GM03348 (cell line): ENCODE measurements at regions not wholly inside any gene's neighbourhood (a gene's known extent, or its start where the extent isn't known, plus 50 kb on each side); places are given as distances from the start of the nearest gene placed in this dataset.
A peak's percentile ranks its signal among the peaks of the same experiment; 100 is the strongest.
"Not testable (repeated sequence)": the region's sequence is repeated elsewhere in the genome, so short reads cannot be mapped to it uniquely, and the experiment has no call there.

ENCODE experiments used
- DNase-seq: peaks from one replicate; pipeline ENCODE4 v3.0.0; 2012; ENCODE audit warnings: low spot score

DNA sequence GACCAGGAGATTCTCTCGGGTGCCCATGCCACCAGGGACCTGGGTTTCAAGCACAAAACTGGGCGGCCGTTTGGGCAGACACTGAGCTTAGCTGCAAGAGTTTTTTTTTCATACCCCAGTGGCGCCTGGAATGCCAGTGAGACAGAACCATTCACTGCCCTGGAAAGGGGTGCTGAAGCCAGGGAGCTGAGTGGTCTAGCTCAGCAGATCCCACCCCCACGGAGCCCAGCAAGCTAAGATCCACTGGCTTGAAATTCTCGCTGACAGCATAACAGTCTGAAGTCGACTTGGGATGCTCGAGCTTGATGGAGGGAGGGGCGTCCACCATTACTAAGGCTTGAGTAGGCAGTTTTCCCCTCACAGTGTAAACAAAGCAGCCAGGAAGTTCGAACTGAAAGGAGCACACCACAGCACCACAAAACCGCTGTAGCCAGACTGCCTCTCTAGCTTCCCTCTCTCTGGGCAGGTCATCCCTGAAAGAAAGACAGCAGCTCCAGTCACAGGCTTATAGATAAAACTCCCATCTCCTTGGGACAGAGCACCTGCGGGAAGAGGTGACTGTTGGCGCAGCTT is 157.7 kb downstream of the GIPC2 start:
- DNase-seq, result not testable (repeated sequence)

GRCh38 chr1:78210175-78210574 is 164.4 kb downstream of the GIPC2 start:
- peak; percentile 13 for DNase-seq

GRCh38 chr1:78211483-78212092 is 165.8 kb downstream of the GIPC2 start:
- DNase-seq, result no peak

- DNase-seq, result no peak
Observed at GRCh38 chr1:78214334-78214733, 168.6 kb downstream of the GIPC2 start.

GRCh38 chr1:78222225-78222959 is 176.6 kb downstream of the GIPC2 start:
- DNase-seq, result no peak

DNA sequence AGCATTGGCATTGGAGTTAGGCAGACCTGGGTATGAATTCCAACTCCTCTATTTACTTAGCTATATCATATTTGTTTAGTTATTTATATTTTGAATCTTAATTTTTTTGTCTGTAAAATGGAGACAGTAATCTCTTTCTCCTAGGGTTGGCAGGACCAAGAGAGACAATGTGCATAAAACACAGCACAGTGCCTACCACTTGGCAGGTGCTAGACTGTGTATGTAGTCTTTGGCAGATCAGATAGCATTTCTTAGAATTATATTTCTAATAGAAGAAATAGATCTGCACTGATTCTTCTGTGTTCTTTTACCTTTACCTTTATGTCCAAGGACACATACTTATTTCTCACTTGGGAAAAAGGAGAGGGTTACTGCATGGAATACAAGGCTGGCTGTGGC is 177.2 kb downstream of the GIPC2 start:
- DNase-seq, result no peak

- no peak for DNase-seq
Observed at GRCh38 chr1:78223417-78224215, 177.8 kb downstream of the GIPC2 start.

- DNase-seq, result no peak
Observed at GRCh38 chr1:78224246-78224785, 178.6 kb downstream of the GIPC2 start.

DNA sequence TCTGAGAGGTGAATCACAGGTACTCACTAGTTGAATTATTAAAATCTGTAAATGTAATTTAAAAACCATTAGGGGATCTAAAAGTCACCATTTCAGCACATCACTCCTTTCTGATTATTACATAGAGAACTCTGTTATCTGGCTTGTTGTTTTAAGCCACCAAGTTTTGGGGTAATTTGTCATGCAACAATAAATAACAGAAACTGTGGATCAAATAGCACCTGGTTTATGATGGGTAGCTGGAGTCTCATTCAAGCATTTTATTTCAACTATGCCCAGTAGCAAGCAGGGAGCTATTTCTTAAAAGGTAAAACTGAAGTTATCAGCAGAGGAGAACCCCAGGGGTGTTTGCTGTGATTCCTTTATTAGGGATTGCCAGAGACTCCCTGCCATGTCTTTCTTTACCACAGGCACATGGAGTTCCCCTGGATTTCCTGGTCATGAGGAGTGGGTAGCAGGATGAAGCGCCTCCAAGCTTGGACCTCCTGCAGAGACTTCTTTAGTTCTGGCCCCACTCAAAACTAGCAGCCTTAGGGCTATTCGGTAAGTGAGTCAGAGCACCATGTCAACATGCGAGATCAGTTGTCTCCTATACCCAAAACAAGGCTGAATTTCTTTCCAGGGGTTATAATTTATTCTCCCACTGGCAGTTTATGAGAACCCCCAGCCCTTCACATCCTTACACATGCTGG is 179.2 kb downstream of the GIPC2 start:
- DNase-seq, result no peak

DNA sequence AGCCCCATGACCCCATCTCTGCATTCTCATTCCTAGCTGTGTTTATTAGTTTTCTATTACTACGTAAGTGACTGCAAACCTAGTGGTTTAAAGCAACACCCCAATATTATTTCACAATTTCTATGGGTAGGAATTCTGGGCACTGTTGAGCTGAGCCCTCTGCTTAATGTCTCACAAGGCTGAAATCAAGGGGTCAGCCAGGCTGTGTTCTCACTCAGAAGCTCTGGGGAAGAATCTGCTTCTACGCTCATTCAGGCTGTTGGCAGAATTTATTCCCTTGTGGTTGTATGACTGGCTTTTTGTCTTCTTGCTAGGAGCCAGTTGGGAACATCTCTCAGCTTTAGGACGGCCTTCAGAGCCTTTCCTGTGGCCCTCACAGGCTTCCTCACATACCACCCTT is 181.0 kb downstream of the GIPC2 start:
- DNase-seq, result no peak

DNA sequence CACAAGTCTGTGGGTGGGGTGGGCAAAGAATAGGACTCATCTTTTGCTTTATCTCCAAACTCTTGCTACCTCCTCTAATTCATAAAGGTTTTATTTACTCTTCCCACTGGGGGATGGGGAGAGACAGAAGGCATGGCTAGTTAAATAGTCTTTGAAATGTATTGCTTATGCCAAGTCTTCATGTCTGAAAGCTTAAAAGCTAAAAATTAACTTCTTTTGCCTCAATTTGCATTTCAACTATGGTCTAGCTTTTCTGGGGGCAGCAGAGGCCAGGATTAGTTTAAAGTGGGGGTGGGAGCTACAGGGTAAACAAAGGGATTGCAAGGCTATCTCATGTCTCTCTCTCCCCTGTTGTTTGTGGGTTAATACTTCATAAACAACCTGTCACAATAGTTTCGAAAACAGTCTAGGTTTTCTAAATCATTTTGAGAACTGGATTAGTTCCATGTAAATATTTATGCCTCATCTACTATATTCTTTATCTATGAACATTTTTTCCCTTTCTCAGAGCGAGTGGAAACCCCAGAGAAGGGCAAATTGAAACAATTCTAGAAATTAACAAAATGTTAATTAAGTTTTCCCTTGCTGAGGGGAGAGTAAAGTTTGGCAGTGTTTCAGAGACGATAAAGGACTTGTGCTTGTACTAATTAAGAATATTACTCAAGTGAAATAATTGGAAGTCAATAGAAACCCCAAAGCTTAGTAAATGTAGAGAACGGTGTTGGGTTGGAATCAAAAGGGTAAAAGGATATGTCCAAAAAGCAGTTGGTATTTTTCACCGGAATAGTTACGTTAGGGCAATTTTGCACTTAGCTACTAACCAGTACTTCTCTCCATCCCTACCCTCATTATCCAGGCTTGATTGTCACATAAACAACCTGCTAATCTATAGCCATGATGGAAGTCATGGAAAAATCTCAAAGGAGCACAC is 182.2 kb downstream of the GIPC2 start:
- no peak for DNase-seq

GRCh38 chr1:78229344-78229743 is 183.6 kb downstream of the GIPC2 start:
- DNase-seq, result peak; percentile 71

- no peak for DNase-seq
Observed at GRCh38 chr1:78231477-78231876, 185.7 kb downstream of the GIPC2 start.

DNA sequence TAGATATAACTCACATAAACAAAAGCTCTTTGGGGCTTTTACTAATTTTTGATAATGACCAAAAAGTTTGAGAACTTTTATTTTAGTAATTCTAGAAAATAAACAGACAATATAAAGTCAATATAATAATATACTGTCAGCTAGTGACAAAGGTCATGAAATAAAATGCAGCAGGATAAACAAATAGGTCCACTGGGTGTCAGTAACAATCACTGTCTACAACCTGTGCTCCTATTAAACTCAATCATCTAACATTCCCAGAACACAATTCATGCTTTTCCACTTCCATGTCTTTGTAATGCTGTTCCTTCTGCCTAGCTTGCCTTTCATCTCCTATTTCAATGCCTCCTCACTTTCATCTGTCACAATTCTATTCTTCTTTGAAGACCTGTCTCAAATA is 186.1 kb downstream of the GIPC2 start:
- no peak for DNase-seq

- no peak for DNase-seq
Observed at GRCh38 chr1:78232630-78233029, 186.9 kb downstream of the GIPC2 start.

- DNase-seq, result no peak
Observed at GRCh38 chr1:78234496-78234895, 188.7 kb downstream of the GIPC2 start.

- peak; percentile 64 for DNase-seq
Observed at GRCh38 chr1:78236716-78237115, 190.9 kb downstream of the GIPC2 start.

GRCh38 chr1:78237364-78237916 is 191.7 kb downstream of the GIPC2 start:
- DNase-seq, result no peak

GRCh38 chr1:78240191-78240590 is 194.4 kb downstream of the GIPC2 start:
- no peak for DNase-seq

DNA sequence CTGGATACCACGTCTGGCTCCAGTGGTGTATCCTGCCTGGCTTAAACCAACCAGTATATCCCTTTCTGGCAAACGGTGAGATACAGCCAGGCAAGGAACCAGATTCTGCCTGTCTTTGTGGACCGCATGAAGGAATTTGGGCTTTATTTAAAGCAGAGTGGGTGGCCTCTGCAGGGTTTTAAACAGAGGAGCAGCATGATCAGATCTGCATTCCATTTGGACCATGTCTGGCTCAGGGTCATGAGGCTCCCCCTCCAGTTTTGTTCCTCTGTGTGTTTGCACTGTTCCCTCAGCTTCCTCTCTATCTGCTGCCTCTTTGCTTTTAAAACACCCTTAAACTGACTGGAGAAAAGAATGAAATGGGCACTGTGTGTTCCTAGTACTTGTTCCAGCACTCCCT is 195.0 kb downstream of the GIPC2 start:
- DNase-seq, result peak; percentile 40
